GM21576 (cell line): ENCODE measurements at regions not wholly inside any gene's neighbourhood (a gene's known extent, or its start where the extent isn't known, plus 50 kb on each side); places are given as distances from the start of the nearest gene placed in this dataset.
A peak's percentile ranks its signal among the peaks of the same experiment; 100 is the strongest.

Experiments
- ATAC-seq: cut with Tn5 transposase; IDR thresholded peaks from one replicate; pipeline ENCODE4 v1.9.1; 2021; ENCODE audit warnings: mild to moderate bottlenecking, moderate library complexity; ENCODE audit not compliant: unreplicated experiment

DNA sequence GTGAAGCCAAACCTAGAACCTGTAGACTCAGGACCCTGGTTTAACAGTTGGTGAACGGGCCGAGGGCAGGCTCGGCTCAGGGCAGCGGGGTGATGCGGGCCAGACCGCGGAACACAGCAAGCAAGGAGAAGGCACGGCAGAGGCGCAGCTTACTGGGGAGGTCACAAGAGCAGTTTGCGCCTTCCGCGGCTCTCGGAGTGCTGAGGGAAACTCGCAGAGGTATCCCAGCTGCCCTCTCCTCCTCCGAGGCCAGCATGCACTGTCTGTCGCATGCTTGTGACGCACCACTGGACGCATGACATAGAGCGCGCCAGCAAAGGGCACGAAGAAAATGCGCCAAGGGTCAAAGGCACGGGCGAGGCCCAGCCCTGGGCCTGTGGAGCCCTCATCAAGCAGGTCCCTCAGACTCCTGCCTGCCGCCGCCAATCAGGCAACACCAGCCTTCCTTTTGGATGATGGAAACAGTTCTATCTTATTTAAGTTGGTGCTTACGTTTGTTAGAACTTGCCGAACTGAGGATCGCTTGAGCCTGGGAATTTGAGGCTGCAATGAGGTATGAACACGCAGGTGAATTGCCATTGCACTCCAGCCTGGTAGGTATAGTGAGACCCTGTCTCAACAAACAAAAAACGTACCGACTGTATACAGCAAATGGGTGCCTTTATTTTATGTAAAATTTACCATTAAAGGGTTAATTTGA lies 574.3 kb upstream of the GHITM start:
- ATAC-seq: no peak

DNA sequence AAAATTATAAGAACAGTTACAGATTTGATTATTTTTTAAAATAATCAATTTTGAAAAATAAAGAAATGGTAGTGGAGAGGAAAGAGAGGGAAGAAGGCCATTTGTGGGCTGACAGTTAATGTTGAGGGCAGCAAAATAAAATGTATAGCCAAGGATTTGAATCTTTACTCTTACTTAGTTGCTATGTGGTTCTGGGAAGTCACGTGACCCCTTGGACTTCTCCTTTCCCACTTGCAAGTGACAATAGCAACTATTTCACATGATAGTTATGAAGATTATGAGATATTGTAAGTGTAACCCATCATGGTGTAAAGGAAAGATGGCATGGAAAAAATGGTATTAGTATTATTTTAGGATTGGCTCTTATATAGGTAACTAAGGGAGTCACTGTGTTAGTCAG lies 567.3 kb upstream of the GHITM start:
- ATAC-seq: no peak

DNA sequence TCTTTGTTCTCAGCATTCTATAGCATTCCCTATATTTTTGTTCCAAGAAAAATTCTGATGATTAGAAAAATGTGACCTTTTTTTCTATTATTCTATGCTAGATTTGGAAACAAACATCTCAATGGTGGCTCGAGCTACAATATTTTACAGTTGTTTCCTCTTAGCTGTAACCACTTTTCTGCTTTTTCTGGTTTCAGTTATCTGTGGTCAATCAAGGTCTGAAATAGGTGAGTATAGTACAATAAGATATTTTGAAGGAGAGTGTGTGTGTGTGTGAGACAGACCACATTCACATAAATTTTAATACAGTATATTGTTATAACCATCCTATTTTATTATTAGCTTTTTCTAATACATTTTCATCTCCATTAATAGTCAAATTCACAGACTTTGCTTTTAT lies 564.5 kb upstream of the GHITM start:
- ATAC-seq: no peak

DNA sequence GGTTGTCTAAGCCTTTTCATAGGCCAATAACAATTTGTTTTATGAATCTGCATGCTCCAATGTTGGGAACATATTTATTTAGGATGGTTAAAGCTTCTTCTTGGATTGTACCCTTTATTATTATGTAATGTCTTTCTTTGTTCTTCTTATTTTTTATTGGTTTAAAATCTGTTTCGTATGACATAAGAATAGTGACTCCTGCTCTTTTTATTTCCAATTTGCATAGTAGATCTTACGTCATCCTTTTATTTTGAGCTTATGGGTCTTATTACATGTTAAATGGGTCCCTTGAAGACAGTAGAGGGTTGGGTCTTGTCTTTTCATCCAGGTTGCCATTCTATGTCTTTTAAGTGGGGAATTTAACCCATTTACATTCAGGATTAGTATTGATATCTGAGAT lies 561.9 kb upstream of the GHITM start:
- ATAC-seq: no peak

DNA sequence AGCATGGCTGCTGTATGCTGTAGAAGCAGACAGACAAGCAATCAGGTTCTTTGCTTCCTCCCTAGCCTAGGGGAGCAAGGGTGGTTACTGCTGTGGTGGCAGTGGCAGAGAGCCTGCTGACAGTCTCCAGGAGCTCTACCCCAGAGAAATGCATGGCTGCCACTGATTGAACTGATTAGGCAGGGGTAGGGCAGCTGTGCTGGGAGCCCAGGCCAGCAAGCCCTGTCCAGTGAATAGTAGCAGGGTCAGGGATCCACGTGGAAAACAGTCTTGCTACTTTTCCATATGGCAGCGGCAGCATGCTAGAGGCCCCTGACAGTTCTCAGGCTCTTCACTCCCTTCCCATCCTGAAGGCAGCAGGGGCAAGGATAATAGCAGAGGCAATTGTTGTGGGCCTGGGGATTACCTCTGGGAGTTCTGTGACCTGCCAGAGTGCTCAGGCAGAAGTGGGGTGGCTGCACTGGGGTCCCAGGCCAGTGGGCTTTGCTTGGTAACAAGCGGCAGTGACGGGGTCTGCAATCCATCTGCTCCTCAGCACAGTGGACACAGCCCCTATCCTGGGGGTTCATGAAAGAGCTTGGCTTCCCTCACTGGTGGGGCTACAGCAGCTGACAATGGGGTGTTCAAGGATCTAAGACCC lies 558.8 kb upstream of the GHITM start:
- ATAC-seq: no peak

DNA sequence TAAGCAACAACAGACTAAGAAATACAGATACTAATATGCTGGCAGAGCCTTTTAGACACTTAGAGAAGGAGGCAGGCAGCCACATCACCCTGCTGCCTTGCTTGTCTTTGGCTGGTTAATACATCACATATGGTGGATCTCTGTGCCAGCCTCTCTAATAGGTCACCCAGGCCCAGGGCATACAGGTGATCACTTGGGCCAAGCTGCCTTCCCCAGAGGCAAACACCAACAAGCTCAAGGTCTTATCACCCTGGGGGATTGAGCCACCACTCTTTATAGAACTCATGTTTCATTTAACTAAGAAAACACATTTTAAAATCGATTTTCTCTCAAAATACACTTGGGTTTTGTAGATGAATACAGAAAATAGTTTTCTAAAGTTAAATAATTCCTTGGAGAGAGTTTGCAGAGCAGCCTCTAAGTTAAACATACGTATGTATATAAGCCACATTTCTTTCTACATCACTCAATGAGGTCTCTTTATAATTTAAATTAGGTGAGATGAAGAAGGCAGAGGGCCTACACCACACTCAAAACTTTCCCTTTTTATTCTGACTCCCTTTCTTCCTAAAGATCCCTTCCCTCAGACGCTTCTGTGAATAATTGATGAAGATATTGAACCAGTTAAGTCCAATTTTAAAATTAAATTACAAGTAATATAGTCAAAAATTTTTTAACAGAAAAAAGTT lies 556.8 kb upstream of the GHITM start:
- no peak for ATAC-seq

DNA sequence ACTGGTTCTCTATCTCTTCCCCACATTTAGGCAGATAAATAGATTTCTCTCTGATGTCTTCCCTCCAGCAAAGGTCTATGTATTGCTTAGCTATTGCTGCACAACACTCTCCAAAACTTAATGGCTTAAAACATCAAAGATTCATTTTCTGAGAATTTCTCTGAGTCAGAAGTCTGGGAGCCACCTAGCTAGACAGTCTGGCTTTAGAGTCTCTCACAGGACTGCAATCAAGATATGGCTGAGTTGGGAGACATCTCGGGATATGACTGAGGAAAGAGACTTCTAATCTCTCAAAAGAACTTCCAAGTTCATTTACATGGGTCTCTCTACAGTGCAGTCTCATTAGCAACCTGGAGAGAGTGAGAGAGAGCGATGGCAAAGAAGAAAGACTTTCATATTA lies 553.6 kb upstream of the GHITM start:
- no peak for ATAC-seq

DNA sequence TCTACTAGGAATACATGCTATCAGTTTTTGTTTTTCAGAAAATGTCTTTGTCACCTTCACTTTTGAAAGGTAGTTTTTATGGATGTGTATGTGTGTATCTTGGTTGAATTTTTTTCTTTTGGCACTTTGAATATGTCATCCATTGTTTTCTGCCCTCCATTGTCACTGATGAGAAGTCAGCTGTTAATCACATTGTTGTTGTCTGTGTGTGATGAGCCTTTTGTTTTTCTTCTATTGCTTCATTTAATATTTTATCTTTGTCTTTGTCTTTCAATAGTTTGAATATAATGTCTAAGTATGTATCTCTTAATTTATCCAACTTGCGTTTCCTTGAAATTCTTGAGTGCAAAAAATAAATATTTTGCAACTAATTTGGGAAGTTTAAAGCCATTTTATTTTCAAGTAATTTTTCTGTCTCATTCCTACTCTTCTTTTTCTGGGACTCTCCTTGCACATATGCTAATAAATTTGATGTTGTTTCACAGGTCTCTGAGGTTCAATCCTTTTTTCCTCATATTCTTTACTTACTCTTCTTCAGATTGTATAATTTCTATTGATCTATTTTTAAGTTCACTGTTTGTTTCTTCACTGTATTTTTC lies 546.9 kb upstream of the GHITM start:
- ATAC-seq: no peak

DNA sequence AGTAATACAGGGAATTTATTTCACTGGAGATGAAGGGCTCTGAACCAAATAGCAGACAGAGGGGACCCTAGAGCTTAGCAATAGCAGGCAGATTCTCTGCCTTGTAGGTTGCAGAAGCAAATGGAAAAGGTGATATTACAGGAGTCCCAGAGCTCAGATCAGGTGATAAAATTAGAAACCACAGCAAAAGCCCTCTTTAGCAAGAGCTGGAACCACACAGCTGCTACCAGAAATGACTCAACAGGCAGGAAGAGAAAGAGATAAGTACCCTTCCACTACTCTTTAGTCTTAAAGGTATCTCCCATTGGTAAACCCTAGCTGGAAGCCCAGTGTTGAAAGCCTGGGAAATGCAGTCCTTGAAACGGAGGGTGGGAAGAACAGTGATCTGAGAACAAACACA lies 535.6 kb upstream of the GHITM start:
- peak; percentile 98 for ATAC-seq

DNA sequence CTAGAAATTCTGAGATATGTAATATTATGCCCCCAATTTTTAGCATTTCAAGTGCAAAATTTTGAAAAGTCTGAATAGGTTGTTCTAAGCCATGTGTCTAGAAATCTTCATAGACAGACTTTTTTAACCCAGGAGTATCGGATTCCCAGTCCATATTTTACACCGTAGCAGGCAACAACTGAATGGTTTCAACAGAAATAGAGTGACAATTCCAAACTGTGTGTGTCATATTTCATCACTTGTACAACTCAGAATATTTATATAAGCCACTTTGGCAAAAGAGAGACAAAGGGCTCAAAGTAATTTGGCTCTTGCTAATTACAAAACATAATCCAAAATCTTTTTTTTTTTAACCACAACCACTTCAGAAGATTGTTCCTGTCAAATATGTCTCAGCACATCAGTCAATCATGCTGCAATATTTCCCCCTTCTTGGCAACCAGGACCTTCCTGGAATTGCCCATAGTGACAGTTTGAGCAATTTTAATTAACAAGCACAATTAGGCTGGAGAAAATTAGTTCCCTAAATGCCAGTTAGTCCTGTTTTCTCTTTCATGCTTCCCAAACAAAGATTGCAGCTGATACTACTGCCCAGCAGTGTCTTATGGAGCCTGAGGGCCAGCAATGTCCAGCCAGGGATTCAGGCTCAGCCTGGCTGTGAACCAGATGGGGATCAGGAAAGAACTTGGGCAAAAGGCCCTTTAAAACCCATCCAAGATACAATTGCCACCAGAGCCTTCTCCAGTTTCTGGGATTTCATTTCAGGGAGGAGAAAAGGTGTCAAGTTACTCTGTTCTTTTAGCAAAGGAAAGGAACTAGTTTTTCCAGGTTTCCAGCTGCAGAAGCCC lies 533.3 kb upstream of the GHITM start:
- no peak for ATAC-seq

DNA sequence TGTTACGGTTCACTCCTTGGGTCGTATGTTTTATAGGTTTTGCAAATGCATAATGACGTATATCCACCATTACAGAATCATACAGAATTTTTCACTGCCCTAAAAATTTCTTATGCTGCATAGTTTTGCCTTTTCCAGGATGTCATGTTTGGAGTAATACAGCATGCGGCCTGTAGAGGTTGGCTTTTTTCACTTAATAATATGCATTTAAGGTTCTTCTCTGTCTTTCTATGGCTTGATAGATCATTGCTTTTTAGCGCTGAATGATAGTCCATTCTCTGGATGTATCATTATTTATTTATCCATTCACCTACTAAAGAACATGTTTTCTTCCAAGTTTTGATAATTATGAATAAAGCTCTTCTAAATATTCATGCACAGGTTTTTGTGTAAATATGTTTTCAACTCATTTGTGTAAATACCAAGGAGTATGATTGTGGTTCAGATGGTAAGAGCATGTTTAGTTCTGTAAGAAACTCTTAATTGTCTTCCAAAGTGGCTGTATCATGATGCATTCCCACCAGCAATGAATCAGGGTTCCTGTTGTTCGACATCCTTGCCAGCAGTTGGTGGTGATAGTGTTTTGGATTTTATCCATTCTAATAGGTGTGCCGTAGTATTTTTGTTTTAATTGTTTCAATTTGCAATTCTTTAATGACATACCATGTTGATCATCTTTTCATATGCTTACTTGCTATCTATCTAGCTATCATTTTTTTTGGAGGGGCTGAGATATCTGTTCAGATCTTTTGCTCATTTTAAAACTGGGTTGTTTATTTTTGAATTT lies 531.2 kb upstream of the GHITM start:
- no peak for ATAC-seq

DNA sequence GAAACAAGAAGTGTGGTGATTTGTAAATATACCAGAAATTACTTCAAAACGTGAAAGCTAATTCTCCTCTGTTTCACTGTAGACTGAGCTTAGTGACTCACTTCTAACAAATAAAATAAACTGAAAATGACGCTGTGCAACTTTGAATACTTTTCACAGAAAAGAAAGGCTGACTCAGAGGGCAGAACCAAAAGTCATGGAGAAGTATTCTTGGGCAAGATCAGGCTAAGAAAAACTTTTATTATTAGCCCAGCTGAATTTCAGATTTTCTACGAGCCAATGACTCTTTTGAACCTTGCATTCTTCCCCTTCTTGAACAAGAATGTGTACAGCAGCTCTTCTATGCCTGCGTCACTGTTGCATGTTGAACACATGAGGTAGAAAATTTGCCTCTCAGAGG lies 527.3 kb upstream of the GHITM start:
- no peak for ATAC-seq

DNA sequence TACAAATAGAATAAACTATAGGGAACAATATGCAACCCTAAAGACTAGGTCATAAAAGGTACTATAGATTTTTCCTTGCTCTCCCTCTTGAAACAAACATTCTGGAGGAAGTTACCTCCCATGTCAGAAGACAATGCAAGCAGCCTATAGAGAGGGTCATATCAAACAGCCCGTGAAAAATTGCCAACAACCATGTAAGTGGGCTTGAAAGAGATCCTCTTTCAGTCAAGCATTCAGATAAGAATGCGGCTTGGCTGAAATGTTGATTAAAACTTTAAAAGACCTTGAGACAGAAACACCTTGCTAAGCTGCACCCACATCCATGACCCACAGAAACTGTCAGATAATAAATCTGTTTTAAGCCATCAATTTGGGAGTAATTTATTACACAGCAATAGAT lies 526.6 kb upstream of the GHITM start:
- no peak for ATAC-seq

DNA sequence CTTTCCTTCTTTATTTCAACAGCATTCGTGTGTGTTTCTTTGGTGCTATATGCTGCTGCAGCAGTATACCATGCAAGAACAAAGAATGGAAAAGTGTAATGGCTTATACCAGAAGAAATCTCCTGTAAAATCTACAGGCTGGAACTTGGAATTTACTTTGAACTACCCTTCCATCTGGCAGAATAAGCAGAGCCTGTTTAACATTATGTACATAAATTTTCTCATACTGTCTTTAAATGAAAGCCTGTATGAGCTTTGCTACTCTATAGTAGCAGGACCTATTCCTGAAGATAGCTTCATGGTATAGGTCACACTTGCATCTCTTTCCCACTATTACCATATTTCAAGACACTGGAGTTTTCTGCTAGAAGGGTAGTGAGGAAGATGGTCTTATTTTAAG lies 522.1 kb upstream of the GHITM start:
- no peak for ATAC-seq

DNA sequence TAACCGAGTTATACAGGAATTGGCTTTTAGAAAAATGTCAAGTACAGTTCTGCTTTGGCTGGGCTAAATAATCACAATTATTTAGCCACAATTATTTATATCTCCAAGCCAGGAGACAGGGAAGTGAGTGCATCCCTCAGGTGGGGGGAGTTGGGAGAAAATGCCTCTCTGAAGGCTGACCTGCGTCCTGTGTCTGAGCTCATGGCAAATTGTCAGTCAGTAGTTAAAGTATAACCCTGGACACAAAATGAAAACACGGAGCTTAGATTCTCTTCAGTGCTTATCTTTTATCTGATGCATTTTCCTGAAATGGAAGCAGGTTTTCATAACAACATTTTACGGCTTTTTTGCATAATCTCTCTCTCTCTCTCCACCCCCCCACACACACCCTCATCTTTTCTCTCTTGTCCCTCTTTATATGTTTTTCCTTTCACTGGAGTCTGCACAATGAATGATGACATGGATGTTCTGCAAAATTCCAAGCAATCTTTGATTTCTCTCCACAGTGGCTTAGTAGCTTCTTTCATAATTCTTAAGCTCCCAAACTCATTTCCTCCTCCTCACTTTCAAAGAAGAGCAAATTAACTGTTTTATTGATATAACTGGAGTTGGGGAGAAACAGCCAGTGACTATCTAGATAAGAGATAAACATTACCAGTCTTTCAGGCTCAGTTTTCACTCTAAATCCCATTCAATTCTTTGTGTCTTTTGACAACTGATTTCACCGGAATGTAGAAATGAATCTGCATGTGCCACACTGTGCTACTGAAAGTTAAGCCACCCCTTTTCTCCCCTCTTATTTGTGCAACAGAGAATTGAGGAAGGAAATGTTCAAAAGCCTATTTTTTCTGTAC lies 521.4 kb upstream of the GHITM start:
- ATAC-seq: no peak

DNA sequence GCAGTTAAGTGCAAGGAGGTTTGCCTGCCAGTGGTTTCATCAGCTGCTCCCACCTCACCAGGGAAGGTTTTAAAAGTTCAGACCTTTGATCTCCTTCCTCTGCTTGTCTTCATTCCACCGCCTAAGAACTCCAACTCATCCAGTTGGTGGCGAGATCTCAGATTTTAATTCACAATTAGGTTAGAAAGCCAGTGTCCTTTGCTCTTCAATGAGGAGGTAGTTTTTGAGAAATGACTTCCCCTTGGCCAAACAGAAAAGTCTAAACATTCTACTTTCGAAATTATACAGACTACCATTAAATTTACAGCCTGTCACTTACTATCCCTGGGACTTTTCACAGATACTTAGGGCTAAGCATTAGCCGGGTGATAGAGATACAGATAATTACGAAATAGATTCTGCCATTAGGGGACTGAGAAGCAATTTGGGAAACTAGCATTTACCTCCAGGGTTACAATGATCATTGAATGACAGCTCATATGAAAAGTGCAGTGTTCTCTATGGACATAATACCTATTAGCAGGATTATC lies 513.4 kb upstream of the GHITM start:
- ATAC-seq: no peak

DNA sequence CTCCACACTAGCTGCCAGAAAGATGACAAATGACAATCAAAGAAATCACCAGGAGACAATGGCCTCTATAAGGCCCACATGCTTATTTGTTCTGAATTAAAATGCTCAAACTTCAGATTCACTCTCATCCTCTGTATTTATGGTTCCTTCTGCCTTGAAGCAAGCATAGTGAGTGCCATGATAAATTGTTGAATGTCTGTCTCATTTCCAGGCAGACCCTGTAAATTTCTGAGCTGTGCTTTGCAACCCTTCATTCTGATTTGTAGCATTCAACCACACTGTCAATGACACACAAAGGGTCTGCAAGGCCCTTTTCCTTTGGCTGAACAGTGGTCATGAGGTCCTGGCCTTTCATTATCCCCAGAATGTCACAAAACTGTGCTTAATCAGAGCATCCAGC lies 506.6 kb upstream of the GHITM start:
- no peak for ATAC-seq

DNA sequence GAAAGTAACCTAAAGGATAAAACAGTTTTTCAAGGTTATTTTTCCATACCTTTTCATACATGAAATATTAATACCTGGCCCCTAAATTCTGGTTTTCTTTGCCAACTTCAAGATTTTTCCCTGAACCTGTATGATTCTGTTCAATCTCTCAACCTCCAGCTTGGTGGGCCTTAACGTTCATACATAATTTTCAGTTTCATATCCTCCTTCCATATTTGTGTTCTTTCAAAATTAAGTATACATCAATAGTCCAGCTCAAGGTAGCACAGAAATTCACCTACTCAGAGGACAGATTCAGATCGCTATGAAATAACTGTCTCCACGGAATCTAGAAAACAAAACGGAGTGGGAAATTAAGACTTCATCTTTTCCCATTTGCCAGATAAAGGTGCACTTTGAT lies 505.8 kb upstream of the GHITM start:
- ATAC-seq: no peak

DNA sequence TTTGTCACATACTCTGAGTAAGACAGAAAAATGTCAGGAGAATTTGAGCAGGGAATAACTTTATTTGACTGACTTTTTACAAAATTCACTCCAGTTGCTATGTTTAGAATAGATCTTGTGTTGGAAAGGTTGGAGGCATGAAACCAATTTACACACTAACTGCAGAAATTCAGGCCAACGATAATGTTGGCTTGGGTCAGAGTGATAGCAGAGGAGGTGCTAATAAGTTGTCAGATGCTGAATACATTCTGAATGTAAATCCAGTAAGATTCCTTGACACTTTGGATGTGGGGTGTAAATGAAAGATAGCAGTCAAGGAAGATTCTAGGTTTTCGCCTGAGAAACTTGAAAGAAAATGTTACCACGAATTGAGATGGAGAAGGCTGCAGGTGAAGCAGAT lies 502.5 kb upstream of the GHITM start:
- no peak for ATAC-seq
